Epidermal melanocyte (primary cell): ENCODE measurements at regions not wholly inside any gene's neighbourhood (a gene's known extent, or its start where the extent isn't known, plus 50 kb on each side); places are given as distances from the start of the nearest gene placed in this dataset.

Experiments used
- DNase-seq: peaks from one replicate; pipeline ENCODE4 v3.0.0; 2011; ENCODE audit warnings: low spot score; ENCODE audit not compliant: insufficient read length

DNA sequence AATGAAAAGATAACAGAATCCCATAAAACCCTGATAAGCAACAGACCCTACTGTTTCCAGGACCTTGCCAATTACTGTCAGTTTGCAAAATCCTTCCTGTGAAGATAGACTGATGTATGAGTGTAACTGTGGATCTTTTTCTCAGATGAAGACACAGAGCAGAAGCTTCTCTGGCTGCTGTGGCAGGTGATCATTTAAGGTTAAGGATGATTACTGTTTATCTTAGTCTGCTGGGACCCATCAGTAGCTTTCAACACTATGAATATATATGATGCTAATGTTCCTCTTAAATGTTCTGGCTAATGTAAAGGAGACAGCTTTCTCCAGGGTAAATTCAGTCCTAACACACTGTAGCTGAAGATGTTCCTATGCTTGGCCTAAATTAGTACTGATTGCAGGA, 56.0 kb upstream of the CTTNBP2 start:
- no peak for DNase-seq

- DNase-seq, result no peak
Observed at GRCh38 chr7:117931314-117931713, 58.1 kb upstream of the CTTNBP2 start.

GRCh38 chr7:117937049-117937752, 64.0 kb upstream of the CTTNBP2 start:
- DNase-seq, result no peak

DNA sequence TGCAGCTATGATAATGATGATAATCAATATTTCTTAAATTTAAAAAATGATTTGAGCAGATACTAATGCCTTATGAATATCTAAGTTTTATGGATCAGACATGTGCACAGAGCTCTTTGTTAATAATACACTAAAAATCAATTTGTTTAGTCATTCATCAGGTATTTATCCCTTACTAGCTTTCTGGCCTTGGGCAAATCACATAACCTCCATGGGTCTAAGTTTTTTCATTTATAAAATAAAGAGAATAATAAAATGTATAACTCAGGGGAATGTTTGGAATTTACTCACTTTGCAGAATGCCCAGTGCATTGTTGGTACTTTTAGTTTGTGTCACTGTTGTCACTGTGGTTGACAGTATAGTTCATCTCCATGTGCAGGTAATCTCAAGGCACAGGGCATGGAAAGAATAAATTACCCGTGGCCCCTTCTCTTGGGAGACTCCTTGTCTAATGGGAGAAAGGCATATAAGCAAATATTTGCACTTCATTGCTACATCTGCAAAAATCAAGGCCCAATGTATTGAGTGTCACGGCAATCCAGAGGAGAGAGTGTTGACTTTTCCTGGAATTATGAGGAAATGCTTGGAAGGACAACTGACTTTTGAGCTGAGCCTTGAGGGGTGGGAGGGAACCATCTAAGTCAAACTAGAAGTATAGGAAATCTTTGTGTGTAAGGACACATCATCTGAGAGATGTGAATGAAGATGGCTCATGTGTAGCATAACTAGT, 64.7 kb upstream of the CTTNBP2 start:
- DNase-seq, result no peak

DNA sequence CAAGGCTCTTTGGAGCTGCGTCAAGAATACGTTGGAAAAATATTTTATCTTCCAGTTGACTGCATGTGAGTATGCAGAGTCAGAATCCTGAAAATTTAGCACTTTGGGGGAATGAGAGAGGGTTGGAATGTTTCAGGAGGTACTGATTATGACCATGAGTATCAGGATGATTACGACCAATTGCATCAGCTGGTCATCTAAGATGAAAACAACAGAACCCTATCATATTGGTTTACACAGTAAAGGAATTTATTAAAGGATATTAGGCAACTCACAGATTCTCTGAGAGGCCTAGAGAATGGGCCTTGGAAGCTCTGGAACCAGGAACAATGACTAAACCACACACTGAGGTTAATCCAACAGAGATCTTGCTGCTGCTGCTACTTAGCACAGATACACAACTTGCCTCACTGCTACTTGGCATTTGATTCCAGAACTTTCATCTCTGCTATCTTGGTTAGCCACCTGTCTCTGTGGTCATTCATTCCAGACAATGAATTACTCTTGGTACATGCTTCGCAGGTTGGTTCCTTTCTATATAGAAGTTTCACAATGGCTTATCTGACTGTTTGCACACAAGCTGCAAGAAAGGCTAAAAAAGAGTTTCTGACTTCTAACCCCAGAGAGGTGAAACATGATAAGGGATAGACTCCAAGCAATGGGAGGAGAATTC, 68.0 kb upstream of the CTTNBP2 start:
- DNase-seq, result no peak

- no peak for DNase-seq
Observed at GRCh38 chr7:117942780-117943179, 69.5 kb upstream of the CTTNBP2 start.

- DNase-seq, result no peak
Observed at GRCh38 chr7:117944886-117945285, 71.6 kb upstream of the CTTNBP2 start.

DNA sequence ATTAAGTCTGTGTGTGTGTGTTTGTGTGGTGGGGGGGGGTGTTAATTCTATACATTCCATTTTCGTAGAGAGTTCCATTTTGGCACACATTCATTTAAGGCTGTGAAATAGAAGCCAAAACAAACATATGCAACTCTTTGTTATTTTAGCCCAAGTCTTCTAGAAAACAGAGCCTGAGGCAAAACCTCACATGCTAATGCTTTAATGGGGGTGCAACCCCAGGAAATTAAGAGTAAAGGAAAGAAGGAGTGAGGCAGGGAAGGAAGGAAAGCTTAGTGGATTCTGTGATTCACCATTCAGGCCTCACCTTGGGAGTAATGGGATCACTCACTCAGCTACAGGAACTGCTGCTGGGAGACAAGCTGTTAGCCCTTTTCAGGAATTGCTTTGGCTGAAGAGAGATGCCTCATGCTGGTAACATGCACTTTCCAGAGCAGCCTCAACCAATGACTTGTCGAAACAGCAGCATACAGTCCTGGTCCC, 73.0 kb upstream of the CTTNBP2 start:
- no peak for DNase-seq

GRCh38 chr7:117949232-117949631, 76.0 kb upstream of the CTTNBP2 start:
- DNase-seq, result no peak

GRCh38 chr7:117950601-117951260, 77.5 kb upstream of the CTTNBP2 start:
- DNase-seq, result no peak

GRCh38 chr7:117951285-117951684, 78.0 kb upstream of the CTTNBP2 start:
- DNase-seq, result no peak

DNA sequence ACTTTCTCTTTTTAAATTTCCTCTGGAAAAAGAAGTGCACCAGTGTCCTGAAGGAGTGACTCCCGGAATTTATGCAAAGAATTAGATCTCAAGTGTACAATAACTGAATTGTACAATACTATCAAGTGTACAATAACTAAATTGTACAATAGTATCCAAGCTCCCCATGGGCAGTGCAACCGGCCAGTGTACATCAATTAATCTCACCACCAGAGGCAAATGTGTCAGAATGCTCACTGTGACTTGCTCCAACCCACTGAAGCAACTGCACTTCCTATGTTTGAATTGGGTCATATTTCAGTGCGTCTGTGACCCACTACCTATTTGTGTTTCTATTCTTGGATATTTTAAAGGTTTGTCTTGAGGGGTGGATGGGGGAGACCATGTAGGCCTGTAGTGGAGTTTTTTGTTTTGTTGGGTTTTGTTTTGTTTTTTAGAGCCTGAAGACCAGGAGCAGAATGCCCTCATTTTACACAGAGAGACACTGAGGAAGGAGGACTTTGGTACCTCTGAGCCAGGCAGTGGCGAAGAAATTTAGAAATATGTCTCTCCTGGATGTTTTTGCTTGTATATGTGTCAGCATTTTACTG, 78.5 kb upstream of the CTTNBP2 start:
- DNase-seq, result no peak

GRCh38 chr7:117955046-117955445, 81.8 kb upstream of the CTTNBP2 start:
- DNase-seq, result no peak

DNA sequence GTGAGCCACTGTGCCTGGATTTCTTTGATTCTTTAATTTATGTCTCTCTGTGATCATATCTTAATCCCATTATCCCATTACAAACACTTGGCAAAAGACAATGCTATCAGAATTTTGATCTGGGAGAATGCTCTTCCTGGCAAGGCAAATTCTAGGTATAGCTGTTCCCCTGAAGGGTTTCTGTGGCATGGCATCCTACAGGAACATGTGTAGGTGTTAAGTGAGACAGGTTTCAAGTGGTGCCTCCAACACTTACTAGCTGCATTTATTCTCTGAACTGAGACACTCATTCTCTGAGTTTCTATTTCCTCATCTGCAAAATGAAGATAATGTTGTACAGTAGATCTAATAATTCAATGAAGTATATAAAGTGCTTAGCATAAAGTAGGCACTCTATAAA, 87.1 kb upstream of the CTTNBP2 start:
- DNase-seq, result no peak

DNA sequence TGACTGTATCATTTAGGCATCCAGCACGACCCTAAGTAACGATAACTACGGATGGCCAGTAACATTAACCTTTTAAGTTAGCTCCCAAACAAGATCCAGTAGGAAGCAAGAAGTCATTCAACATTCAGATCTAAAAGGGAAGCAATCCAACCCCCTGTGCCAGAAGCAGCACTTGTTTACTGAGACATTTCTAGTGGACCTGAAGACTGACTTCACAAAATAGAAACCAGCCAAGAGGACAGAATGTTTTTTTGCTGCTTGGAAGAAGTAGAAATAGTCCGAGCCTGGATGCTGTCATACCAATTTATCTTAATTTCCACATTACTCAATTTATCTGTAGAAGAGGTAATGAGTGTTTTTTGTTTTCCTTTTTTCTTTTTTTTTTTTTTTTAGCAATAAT, 88.0 kb upstream of the CTTNBP2 start:
- no peak for DNase-seq

DNA sequence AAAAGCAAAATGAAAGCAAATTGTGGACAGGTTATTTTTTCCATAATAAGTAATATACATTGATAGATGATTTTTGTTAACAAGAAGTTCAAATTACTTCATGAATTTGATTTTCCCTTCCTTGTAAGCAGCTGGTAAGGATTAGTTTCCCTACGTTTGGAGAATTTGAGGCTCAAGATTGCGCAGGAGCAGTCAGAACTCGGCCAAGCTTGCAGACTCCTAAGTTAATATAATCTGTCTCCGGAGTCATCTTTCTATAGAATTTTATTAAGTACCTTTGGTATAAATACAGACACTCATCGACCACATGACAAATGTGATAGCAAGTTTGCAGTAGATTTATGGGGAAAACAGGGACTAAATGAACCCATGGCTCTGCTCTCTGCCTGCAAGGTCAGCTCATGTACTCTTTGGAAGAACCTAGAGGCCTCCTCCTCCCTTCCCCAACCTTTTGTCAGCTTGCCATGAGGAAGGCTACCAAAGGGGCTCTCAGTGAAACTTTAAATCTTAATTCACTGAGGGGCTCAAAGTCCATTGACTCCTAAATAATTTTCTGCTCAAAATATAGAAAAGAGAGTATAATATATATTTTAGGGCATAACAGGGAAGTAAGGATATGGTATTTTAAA, 89.2 kb upstream of the CTTNBP2 start:
- DNase-seq, result no peak

GRCh38 chr7:117963264-117964197, 90.3 kb upstream of the CTTNBP2 start:
- DNase-seq, result no peak

- DNase-seq, result no peak
Observed at GRCh38 chr7:117970801-117971200, 97.6 kb upstream of the CTTNBP2 start.

DNA sequence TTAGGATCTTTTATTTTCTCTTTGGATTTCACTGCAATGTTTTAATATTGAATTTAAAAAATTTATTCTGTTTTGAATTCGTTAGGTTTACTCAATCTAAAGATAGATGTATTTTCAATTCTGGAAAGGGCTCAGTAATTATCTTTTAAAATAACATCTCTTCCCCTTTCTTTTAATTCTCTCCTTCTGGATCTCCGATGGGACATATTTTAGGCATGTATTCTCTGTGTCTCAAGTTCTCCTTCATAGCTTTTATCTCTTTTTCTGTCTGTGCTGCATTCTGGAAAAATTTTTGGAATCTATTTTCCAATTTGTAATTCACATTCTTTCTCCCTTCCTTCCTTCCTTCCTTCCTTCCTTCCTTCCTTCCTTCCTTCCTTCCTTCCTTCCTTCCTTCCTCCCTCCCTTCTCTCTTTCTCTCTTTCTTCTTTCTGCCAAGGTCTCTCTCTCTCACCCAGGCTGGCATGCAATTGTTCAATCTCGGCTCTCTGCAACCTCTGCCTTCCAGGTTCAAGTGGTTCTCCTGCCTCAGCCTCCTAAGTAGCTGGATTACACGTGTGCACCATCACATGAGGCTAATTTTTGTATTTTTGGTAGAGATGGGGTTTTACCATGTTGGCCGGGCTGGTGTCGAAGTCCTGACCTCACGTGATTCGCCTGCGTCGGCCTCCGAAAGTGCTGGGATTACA, 98.5 kb upstream of the CTTNBP2 start:
- no peak for DNase-seq
